ENCODE measurements at regions not wholly inside any gene's neighbourhood (a gene's known extent, or its start where the extent isn't known, plus 50 kb on each side); places are given as distances from the start of the nearest gene placed in this dataset.

DNA sequence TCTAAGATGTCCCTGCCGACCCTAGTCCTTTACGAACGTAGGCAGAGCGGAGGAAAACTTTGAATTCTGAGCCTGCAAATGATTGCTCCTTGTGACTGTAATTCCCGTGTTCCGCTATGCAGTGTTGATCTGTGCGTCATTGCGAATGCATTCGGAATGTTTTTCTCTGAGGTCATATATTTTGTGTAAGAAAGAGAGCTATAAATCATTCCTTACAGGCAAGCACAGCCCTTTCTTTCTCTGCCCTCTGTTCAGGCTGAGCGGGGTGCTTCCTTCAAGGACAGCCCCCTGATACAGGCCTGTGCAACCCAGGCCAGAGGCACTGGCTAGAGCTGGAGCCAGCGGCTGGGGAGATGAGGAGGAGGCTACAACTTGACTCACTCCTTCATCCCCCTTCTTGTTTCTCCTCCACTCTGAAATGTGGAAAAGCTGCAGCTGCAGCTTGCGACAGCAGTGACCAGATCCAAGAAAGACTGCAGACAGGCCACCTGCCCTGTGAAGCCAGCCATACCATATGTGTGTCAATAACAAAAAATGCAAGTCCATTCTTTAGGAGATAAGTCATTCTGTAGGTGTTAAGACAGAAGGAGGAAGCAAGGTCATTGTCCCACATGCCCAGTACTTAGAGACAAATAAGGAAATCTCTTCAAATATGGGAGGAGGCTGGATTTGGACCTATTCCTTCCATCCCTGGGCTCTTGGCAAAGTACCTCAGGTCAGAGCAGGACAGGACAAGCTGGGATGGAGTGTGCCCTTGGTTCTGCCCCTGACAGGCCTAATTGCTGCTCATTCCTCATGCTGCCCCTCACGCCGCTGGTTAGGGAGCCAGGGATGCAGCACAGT lies 345.7 kb upstream of the WWC1 start:
- Mint-ChIP-seq H3K4me3 (ENCODE audit: low read depth) (no peak overlapping the region), H3K27me3 (peaks cover 7% of the 10 kb centered on the region), H3K27ac (no peak overlapping the region), H3K36me3 (ENCODE audit: insufficient read depth) (no peaks in the 10 kb centered on the region), H3K4me1 (ENCODE audit: low read depth) (peaks cover 1% of the 10 kb centered on the region), H3K9me3 (ENCODE audit: low read depth) (no peaks in the 10 kb centered on the region)
- no peak for DNase-seq (ENCODE audit: low spot score, unreplicated experiment)
- TF ChIP-seq CTCF (IDR thresholded peaks at IDR 0.05; ENCODE audit: unreplicated experiment): no peak

DNA sequence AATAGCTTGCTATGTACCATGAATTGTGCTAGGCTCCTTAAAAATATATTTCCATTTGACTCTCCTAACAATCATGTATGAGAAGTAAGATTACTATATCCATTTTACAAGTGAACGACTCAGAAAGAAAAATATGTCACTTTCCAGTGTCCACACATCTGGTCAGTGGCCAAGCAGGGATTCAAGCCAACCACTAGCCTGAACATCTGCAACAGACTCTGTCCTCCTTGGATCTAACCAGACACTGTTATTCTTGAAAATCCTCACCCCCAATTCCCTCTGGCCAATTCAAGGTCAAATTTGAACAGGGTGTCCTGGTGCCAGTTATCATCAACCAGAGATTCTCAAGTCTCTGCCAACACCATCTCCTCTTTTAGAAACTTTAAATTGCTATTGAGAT lies 344.1 kb upstream of the WWC1 start:
- no peak for TF ChIP-seq CTCF (IDR thresholded peaks at IDR 0.05; ENCODE audit: unreplicated experiment)
- DNase-seq (ENCODE audit: low spot score, unreplicated experiment): no peak
- Mint-ChIP-seq H3K9me3 (ENCODE audit: low read depth) (no peaks in the 10 kb centered on the region), H3K27me3 (peaks cover 7% of the 10 kb centered on the region), H3K4me1 (ENCODE audit: low read depth) (peaks cover 2% of the 10 kb centered on the region), H3K36me3 (ENCODE audit: insufficient read depth) (no peaks in the 10 kb centered on the region), H3K27ac (no peak overlapping the region), H3K4me3 (ENCODE audit: low read depth) (no peak overlapping the region)

DNA sequence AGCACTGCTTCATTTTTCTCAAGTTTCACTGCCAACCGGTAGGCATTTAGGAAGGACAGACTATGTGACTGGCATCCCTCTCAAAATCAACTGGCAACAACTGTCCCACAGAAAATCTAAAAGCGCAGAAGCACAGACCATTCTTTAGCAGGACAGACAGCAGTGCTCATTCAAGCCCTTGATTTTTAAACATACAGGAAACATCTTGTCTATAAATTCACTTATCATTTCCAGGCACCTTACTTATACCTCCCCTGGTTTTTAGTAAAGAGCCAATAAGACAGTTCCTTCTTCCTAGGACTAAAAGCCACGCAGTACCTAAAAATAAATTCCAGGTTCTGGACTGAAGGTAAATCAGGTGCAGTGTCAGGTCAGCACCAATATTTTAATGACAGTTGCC lies 343.2 kb upstream of the WWC1 start:
- Mint-ChIP-seq H3K4me3 (ENCODE audit: low read depth) (no peak overlapping the region), H3K4me1 (ENCODE audit: low read depth) (peaks cover 12% of the 10 kb centered on the region), H3K27ac (no peak overlapping the region), H3K9me3 (ENCODE audit: low read depth) (no peaks in the 10 kb centered on the region), H3K27me3 (peaks cover 7% of the 10 kb centered on the region), H3K36me3 (ENCODE audit: insufficient read depth) (no peaks in the 10 kb centered on the region)
- TF ChIP-seq CTCF (IDR thresholded peaks at IDR 0.05; ENCODE audit: unreplicated experiment): no peak
- DNase-seq (ENCODE audit: low spot score, unreplicated experiment): no peak

- TF ChIP-seq CTCF (IDR thresholded peaks at IDR 0.05; ENCODE audit: unreplicated experiment): no peak
- Mint-ChIP-seq H3K36me3 (ENCODE audit: insufficient read depth) (no peaks in the 10 kb centered on the region), H3K4me3 (ENCODE audit: low read depth) (no peak overlapping the region), H3K4me1 (ENCODE audit: low read depth) (peaks cover 18% of the 10 kb centered on the region), H3K27me3 (peaks cover 7% of the 10 kb centered on the region), H3K27ac (no peak overlapping the region), H3K9me3 (ENCODE audit: low read depth) (no peaks in the 10 kb centered on the region)
- no peak for DNase-seq (ENCODE audit: low spot score, unreplicated experiment)
Observed at GRCh38 chr5:167949435-167949834, 342.0 kb upstream of the WWC1 start.

DNA sequence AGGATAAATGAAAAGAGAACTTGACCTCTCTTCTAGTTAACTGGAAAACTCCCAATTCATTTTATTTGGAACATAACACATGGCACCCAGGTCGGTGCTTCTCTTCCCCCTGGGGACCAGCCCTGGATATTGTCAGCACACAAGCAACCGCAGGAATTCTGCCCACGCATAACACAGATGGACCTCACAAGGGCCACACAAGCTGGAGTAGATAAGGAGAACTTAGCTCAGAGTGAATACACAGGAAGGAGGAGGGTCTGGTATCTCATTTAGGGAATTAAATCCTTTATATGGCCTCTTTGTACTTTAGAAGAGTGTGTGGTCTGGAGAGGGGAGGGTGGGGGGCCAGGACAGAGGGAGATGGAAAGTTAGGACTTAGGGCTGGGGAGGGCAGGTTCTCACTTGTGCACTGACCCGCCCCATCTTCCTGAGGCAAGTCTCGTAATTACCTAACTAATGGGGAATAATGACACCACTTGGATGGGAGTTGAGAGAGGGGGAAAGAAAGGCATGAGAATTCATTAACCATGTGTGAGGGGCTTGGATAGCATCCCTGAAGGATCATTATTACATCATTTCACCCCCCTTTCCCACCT lies 341.2 kb upstream of the WWC1 start:
- Mint-ChIP-seq H3K36me3 (ENCODE audit: insufficient read depth) (no peaks in the 10 kb centered on the region), H3K27ac (no peak overlapping the region), H3K9me3 (ENCODE audit: low read depth) (peaks cover 3% of the 10 kb centered on the region), H3K4me3 (ENCODE audit: low read depth) (no peak overlapping the region), H3K4me1 (ENCODE audit: low read depth) (peaks cover 18% of the 10 kb centered on the region), H3K27me3 (peaks cover 7% of the 10 kb centered on the region)
- no peak for TF ChIP-seq CTCF (IDR thresholded peaks at IDR 0.05; ENCODE audit: unreplicated experiment)
- DNase-seq (ENCODE audit: low spot score, unreplicated experiment): no peak
